HG02852 (cell line): ENCODE measurements at regions not wholly inside any gene's neighbourhood (a gene's known extent, or its start where the extent isn't known, plus 50 kb on each side); places are given as distances from the start of the nearest gene placed in this dataset.
"Not testable (repeated sequence)": the region's sequence is repeated elsewhere in the genome, so short reads cannot be mapped to it uniquely, and the experiment has no call there.

Experiments
- ATAC-seq: cut with Tn5 transposase; IDR thresholded peaks from one replicate; pipeline ENCODE4 v1.9.1; 2021; ENCODE audit warnings: mild to moderate bottlenecking, moderate library complexity; ENCODE audit not compliant: unreplicated experiment

DNA sequence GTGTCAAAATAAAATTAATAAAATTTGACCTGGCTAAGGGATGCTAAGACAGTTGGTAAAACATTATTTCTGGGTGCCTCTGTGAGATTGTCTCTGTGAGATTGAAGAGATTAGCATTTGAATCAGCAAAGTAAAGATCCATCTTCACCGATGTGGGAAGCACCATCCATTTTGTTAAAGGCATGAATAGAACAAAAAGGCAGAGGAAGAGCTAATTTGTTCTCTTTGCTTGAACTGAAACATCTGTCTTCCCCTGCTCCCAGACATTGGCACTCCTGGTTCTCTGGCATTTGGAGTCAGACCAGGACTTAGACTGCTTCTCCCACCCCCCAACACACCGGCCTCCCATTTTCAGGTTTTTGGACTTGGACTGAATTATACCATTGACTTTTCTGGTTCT, 603.8 kb upstream of the LINC00305 start:
- ATAC-seq = no peak

DNA sequence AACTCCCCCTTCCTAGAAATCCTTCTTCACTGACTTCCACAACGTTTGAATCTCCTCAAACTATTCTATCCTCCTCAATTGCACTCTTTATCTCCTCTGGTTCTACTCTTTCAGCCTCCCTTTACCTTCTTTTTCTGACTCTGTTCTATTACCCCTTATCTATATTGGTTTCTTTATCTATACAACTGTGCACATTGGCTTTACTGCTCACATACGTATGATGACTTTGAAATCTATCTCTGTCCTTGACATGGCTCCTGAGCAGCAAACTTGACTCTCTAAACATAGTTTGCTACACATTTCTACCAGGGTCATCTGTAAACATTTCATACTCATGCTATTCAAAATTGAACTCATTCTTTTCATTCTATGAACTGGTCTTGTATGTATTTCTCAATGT, 601.0 kb upstream of the LINC00305 start:
- ATAC-seq = no peak

DNA sequence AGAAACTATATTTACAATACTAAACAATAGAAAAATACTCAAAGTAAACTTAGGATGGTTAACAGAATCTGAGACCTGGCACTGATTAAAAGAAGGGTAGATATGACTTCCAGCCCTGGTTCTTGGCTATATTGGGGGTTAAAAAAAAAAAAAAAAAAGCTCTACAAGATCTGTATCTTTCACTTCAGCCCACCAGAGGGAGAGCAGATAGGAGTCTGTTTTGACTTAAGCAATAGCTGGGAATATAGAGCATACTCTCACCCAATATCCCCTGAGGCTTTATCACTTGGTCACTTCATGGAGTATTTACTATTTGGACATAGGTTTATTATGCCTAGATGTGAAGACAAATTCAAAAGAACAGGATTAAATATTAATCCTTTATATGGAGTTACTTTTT, 598.9 kb upstream of the LINC00305 start:
- ATAC-seq = no peak

DNA sequence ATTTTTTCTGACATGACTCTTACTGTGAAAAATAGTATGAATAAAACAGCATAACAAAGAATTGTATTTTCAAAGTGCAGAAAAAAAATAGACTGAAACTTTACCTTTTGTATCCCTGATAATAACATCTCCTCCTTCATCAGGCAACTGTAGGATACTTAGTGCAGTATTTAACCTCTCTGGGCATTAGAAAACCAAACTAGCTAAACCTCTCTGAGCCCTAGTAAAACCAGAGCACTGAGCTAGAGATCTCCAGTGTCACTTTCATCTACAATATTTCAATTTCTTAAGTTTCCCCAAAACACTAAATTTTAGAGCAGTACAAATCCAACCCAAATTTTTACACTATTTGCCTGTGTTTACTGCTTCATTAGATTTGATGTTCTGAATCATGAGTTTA, 594.0 kb upstream of the LINC00305 start:
- ATAC-seq = no peak

DNA sequence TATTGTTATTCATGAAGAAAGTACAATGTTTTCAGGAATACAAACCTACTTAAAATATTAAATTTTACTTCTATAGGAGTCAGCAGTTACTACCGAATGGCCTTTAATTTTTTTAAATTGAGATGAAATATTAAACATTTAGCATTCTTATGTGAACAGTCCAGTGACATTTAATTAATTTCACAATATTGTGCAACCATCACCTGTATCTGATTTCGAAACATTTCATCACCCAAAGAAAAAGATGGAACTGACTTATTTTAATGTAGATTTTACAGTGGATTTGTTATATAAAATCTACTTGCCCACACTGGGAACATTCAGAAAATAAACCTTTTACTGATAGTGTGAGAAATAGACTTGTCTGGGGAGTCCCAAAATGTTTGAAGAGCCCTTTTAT, 585.2 kb upstream of the LINC00305 start:
- no peak for ATAC-seq

DNA sequence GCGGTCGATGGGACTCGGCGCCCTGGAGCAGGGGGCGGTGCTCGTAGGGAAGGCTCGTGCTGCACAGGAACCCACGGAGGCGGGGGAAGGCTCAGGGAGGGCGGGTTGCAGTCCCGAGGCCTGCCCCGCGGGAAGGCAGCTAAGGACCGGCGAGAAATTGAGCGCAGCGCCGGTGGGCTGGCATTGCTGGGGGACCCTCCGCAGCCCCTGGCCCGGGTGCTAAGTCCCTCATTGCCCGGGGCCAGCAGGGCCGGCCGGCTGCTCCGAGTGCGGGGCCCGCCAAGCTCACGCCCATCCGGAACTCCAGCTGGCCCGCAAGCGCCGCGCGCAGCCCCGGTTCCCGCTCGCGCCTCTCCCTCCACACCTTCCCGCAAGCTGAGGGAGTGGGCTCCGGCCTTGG, 576.8 kb upstream of the LINC00305 start:
- ATAC-seq = not testable (repeated sequence)

DNA sequence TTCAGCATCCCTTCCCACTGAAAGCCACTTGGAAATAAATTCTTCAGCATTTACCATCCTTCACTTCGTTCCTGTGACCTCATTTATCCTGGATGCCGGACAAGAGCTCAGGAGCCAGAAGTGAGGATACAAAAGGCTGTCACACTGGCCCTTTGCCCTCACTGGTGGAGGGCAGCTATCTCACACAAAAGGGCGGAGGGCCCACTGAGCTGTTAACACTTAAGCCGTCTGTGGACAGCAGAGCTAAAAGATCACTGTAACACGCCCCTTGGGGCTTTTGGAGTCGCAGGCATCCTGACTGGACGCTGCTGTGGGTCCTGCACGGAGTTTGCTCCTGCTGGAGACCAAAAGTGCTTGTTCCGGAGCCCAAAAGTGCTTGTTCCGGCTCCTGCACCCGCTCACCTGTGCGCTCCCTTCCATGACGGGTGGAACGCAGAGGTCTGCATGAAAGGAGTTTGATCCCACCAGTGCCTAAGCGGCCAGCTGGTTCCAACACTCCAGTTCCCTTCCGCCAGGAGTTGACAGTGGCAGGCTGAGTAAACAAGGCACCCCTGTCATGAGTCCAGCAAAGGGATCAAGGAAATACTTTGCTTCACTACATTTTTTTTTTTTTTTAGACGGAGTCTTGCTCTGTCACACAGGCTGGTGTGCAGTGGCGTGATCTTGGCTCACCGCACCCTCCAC, 572.0 kb upstream of the LINC00305 start:
- no peak for ATAC-seq

DNA sequence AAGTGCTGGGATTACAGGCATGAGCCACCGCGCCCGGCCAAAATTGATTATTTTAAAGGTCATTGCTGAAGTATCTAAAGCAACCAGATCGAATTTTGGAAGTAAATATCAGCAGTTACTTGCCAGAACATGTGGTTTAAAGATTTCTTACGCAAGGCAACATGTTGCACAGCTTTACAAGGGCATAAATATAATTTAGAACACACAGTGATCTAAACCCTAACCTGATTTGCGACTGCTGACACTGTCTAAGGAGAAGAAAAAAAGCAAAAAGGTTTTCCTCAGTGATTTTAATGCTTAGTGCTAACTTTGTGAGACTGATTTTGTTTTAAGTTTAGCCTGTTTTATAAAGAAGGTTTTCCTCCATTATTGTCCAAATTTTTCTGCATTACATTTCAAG, 569.9 kb upstream of the LINC00305 start:
- no peak for ATAC-seq

DNA sequence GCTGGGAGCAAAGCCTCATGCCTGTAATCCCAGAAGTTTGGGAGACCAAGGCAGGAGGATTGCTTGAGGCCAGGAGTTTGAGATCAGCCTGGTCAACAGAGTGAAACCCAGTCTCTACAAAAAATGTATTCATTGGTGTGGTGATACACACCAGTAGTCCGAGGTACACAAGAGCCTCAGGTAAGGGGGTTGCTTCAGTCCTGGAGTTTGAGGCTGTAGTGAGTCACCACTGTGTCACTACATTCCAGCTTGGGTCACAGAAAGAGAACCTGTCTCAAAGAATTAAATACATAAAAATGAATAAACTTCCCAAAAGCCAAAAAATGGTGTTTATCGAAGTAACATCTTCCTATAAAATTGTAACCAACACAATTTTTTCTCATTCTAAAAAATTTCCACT, 568.1 kb upstream of the LINC00305 start:
- no peak for ATAC-seq

DNA sequence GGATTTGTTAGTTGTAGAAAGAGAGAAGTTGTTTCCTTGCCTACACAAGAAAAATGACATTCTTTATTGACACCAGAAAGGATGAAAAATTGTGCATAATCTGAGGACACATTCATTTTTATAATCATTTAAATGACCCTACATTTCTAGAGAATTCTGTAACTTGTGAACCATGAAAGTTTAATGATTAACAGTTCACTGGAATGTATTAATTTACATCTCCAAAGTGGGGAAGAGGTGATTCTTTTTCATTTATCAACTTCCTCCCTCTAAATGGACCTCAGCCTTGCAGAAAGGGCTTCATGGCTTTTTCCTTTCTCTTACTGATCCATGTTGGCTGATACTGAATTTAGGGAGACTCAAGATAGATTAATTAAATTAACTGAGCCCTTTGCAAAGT, 565.2 kb upstream of the LINC00305 start:
- ATAC-seq = no peak

DNA sequence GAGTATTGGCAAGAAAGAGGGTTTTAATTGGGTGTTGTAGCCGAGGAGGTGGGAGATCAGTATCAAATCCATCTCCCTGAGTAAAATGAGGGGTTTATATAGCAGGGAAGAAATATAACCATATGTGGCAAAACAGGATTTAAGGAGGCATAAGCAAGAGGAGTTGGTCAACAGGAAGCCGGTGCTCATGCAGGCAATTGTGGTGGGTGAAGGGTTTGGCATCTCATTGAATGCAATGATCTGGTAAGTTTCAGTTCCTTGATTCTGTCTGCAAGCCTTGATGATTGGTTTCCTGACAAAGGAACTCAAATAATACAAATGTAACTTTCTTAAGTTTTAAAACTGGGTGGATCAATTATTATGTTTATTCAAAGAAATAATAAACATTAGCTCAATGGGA, 564.4 kb upstream of the LINC00305 start:
- peak; percentile 78 for ATAC-seq

DNA sequence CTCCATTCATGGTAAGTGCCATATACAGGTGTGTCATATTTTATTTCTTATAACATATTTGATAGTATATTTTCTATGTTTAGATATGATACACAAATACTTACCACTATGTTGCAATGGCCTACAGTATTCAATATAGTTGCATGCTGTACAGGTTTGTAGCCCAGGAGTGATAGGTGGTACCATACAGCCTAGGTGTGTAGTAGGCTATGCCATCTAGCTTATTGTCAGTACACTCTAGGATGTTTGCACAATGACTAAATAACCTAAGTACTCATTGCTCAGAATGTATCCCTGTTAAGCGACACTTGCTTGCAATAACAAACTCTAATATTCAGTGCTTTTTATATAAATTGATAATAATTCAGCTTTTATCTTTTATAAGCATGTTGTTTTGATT, 563.1 kb upstream of the LINC00305 start:
- ATAC-seq = no peak

DNA sequence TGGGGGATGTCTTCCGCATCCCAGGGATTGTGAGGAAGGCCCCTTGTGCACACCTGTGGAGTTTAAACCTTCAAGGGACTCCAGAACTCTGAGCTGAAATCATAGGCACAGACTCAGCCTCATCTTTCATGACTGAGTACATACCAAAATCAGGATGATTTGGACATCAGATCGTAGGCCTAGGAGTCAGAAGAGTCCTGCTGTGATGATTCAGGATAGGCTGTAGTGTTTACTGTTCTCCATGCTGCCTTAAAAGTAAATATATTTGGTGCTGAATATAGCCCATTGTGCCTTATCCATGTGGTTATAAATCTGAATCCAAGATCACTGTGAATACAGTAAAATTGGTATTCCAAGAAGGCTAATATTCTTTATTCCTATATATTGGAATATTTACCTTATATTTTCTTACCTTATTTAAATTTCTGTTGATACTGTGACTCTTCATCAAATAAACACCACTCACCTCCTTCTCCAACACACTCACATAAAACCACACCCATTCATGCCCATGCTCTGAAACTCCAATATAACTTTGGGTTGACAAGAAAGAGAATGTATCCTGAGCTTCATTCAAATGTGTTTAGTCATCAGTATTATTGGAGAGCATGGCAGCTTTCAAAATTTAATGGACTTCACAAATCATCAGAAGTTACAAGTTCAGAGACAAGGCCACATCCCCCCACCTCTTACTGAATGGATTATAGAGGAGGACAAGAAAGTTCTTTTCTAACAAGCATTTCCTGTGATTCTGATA, 561.4 kb upstream of the LINC00305 start:
- no peak for ATAC-seq

DNA sequence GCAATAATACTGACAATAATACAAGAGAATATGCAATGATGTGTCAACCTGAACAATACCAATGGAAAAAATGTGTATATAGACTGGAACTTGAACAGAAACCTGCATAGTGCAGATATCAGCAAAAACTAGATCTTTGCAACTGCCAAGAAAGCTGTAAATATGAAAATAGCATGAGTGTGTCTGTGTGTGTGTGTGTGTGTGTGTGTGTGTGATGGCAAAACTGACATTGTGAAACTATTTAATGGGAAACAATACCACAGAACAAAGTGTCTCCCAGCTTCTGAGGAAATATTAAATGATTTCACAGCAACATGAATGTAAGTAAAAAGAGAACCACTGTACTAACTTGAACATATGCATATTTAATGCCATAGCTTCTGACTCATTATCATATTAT, 558.2 kb upstream of the LINC00305 start:
- ATAC-seq = no peak

DNA sequence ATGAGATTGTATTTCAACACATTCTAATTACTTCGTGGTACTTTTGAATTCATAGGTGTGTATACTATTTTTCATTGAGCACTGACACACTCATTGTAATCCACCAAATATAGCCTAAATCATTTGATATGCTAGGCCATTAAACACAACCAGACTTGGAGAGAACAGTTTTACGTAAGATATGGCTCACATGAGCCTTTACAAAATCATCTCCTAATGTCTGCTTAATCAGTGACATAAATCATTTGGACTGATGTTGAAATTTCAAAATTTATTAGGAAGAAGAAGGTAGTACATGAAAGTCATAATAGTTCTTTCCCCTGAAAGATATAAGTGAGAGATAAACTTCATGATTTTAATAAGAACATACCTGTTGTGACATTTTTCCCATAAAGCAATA, 550.2 kb upstream of the LINC00305 start:
- no peak for ATAC-seq

DNA sequence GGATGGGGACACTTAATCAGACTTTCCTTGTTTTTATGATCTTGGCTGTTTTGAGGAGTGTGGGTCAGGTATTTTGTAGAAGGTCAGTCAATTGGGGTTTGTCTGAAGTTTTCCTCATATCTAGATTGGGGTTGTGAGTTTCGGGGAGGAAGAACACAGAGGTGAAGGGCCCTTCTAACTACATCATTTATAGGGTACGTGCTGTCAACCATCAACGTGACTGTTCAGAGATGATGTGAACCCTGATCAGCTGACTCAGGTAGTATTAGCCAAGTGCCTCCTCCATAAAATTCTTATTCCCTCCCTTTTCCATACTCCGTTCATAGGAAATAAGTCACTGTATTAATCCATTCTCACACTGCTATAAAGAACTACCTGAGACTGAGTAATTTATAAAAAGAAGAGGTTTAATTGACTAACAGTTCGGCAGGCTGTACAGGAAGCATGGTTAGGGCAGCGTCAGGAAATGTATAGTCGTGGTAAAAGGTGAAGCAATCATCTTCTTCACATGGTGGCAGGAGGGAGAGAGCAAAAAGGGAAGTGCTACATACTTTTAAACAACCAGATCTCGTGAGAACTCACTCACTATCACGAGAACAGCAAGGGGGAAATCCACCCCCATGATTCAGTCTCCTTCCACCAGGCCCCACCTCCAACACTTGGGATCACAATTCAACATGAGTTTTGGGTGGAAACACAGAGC, 547.1 kb upstream of the LINC00305 start:
- ATAC-seq = no peak

DNA sequence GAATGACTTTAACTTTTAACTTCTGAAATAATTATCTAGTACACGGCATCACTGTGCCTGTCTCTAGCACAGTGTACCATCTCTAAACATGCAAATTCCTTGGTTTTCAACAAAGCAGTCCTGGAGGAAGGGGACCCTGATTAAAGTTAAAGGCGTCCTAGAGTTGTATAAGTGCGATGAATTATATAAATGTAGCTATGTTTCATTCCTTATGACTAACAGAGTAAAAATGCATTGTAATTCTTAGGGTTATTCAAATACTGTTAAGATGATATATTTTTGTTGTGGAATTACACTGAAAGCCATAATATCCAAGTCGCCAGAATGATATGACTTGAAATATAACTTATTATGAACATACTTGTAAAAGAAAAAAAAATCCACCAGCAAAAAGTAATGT, 544.9 kb upstream of the LINC00305 start:
- no peak for ATAC-seq

DNA sequence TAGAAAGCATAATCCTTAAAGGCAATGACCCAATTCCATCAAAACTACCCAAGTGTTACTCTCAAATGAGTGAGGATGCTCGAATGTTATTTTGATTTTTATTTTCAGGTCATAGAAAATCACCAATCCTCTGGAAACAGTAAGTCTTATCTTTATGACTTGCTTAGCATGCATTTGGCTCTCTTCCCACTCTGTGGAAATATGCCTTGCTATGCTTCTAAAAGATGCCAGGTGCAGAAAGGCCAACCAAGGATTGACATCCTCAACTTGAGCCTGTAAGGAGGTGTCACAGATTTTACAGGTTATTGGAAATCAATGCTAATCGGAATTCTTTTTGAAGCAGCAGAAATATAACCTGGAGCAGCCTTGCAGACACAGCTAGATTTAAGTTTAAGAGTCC, 543.9 kb upstream of the LINC00305 start:
- ATAC-seq = no peak

DNA sequence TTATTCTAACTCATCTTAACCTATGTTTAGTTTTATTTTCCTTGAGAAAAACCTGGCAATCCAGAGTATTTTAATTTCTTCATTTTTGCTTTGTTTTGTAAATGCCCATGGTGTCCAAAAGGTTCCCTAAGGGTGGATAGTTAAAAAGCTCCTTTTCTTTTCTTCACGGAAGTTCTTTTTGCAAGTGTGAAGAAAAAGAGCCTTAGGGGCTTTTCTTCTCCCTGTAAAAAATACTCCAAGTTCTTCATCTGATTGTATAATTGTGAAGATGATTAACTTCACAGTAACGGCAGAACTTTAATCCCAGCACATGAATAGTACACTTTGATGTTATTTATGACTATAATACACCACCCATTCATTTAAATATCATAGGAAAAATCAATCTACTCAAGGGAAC, 530.2 kb upstream of the LINC00305 start:
- no peak for ATAC-seq

DNA sequence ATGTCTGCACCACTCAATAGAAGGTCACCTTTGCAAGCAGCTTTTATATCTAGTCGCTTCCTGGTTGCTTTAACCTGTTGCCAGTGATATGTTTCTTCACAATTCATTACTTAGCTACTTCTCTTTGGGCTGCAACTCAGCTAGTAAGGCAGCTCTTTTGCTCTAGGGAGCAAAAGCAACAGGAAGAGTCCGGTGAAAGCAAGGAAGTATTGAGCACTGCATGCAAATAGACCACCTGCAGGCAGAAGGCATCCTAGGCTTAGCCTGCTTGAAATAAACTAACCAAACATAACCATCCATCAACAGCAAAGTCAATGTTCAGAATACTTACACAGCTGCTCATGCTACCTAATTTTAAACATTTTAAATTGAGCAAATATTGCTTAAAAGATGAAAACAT, 529.2 kb upstream of the LINC00305 start:
- ATAC-seq = no peak

DNA sequence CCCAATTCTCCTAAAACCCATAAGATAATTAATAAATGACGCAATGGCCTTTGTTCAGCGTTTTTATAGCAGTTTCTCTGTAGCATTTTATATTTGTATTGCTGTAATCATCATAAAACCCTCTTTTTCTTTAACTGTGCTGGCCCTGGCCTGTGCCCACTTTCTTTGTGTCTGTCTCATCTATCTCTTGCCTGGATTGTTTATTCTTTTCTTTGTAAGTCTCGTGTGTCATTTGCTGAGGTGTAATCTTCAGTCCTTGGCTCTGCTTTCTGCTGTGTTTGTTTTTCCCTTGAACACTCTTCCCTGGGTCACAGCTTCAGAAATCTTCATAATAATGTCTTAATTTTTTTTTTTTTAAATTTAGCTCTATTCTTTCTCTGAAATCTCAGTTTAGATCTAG, 525.8 kb upstream of the LINC00305 start:
- ATAC-seq = no peak

DNA sequence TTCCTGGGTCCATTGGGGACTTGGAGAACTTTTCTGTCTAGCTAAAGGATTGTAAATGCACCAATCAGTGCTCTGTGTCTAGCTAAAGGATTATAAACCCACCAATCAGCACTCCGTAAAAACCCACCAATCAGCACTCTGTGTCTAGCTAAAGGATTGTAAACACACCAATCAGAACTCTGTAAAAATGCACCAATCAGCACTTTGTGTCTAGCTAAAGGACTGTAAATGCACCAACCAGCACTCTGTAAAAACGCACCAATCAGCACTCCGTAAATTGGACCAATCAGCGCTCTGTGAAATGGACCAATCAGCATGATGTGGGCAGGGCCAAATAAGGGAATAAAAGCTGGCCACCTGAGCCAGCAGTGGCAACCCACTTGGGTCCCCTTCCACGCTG, 522.4 kb upstream of the LINC00305 start:
- ATAC-seq = not testable (repeated sequence)
